Fibroblast of skin of abdomen (primary cell): ENCODE measurements at regions not wholly inside any gene's neighbourhood (a gene's known extent, or its start where the extent isn't known, plus 50 kb on each side); places are given as distances from the start of the nearest gene placed in this dataset.
"Not testable (repeated sequence)": the region's sequence is repeated elsewhere in the genome, so short reads cannot be mapped to it uniquely, and the experiment has no call there.

ENCODE experiments used
- DNase-seq: peaks from one replicate; pipeline ENCODE4 v3.0.0-alpha.2; 2013

- no peak for DNase-seq
Measured at GRCh38 chr18:40216856-40217255, 1738.2 kb upstream of the PIK3C3 start.

GRCh38 chr18:40215979-40216378 is 1739.1 kb upstream of the PIK3C3 start:
- DNase-seq, result no peak

- DNase-seq, result no peak
Measured at GRCh38 chr18:40210696-40211095, 1744.3 kb upstream of the PIK3C3 start.

GRCh38 chr18:40208958-40209357 is 1746.1 kb upstream of the PIK3C3 start:
- DNase-seq, result no peak

- no peak for DNase-seq
Measured at GRCh38 chr18:40197711-40198110, 1757.3 kb upstream of the PIK3C3 start.

- no peak for DNase-seq
Measured at GRCh38 chr18:40186677-40187076, 1768.4 kb upstream of the PIK3C3 start.

- DNase-seq, result no peak
Measured at GRCh38 chr18:40179729-40180461, 1775.1 kb upstream of the PIK3C3 start.

GRCh38 chr18:40168026-40168425 is 1787.0 kb upstream of the PIK3C3 start:
- peak; percentile 18 for DNase-seq

- peak; percentile 41 for DNase-seq
Measured at GRCh38 chr18:40163254-40163653, 1791.8 kb upstream of the PIK3C3 start.

- DNase-seq, result no peak
Measured at GRCh38 chr18:40160361-40160760, 1794.7 kb upstream of the PIK3C3 start.

GRCh38 chr18:40159141-40160017 is 1795.7 kb upstream of the PIK3C3 start:
- peak; percentile 27 for DNase-seq

- no peak for DNase-seq
Measured at GRCh38 chr18:40157120-40157519, 1797.9 kb upstream of the PIK3C3 start.

GRCh38 chr18:40152859-40153258 is 1802.2 kb upstream of the PIK3C3 start:
- DNase-seq, result no peak

- no peak for DNase-seq
Measured at GRCh38 chr18:40148960-40149359, 1806.1 kb upstream of the PIK3C3 start.

- DNase-seq, result no peak
Measured at GRCh38 chr18:40133253-40133652, 1821.8 kb upstream of the PIK3C3 start.

- not testable (repeated sequence) for DNase-seq
Measured at GRCh38 chr18:40132438-40132837, 1822.6 kb upstream of the PIK3C3 start.

GRCh38 chr18:40124107-40124506 is 1830.9 kb upstream of the PIK3C3 start:
- peak; percentile 65 for DNase-seq

GRCh38 chr18:40120796-40121391 is 1834.1 kb upstream of the PIK3C3 start:
- no peak for DNase-seq

- DNase-seq, result no peak
Measured at GRCh38 chr18:40120356-40120755, 1834.7 kb upstream of the PIK3C3 start.

GRCh38 chr18:40119581-40119980 is 1835.5 kb upstream of the PIK3C3 start:
- not testable (repeated sequence) for DNase-seq

- no peak for DNase-seq
Measured at GRCh38 chr18:40110455-40110854, 1844.6 kb upstream of the PIK3C3 start.

GRCh38 chr18:40109252-40110049 is 1845.6 kb upstream of the PIK3C3 start:
- no peak for DNase-seq

GRCh38 chr18:40108596-40108995 is 1846.4 kb upstream of the PIK3C3 start:
- DNase-seq, result no peak
